ENCODE measurements at regions not wholly inside any gene's neighbourhood (a gene's known extent, or its start where the extent isn't known, plus 50 kb on each side); places are given as distances from the start of the nearest gene placed in this dataset.

GRCh38 chr5:155912291-155912690 is 414.7 kb upstream of the SGCD start:
- TF ChIP-seq, protein P1, sequence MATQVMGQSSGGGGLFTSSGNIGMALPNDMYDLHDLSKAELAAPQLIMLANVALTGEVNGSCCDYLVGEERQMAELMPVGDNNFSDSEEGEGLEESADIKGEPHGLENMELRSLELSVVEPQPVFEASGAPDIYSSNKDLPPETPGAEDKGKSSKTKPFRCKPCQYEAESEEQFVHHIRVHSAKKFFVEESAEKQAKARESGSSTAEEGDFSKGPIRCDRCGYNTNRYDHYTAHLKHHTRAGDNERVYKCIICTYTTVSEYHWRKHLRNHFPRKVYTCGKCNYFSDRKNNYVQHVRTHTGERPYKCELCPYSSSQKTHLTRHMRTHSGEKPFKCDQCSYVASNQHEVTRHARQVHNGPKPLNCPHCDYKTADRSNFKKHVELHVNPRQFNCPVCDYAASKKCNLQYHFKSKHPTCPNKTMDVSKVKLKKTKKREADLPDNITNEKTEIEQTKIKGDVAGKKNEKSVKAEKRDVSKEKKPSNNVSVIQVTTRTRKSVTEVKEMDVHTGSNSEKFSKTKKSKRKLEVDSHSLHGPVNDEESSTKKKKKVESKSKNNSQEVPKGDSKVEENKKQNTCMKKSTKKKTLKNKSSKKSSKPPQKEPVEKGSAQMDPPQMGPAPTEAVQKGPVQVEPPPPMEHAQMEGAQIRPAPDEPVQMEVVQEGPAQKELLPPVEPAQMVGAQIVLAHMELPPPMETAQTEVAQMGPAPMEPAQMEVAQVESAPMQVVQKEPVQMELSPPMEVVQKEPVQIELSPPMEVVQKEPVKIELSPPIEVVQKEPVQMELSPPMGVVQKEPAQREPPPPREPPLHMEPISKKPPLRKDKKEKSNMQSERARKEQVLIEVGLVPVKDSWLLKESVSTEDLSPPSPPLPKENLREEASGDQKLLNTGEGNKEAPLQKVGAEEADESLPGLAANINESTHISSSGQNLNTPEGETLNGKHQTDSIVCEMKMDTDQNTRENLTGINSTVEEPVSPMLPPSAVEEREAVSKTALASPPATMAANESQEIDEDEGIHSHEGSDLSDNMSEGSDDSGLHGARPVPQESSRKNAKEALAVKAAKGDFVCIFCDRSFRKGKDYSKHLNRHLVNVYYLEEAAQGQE (IDR thresholded peaks at IDR 0.05; ENCODE audit: insufficient read depth in 1 of 2, low read depth in 2 of 2, low read length in 2 of 2): no peak
- TF ChIP-seq TAF1 (IDR thresholded peaks at IDR 0.05; ENCODE audit: borderline replicate concordance, insufficient read depth, low read length): no peak
- no peak for TF ChIP-seq POLR2AphosphoS5 (IDR thresholded peaks at IDR 0.05; ENCODE audit: low read depth, low read length)
- TF ChIP-seq FOXP2 (optimal IDR thresholded peaks at IDR 0.05; ENCODE audit: borderline replicate concordance, extremely low read depth, extremely low read length, insufficient read depth): no peak
- TF ChIP-seq SIN3A (IDR thresholded peaks at IDR 0.05; ENCODE audit: borderline replicate concordance, insufficient read depth, low read length): no peak

- TF ChIP-seq, protein P1 (IDR thresholded peaks at IDR 0.05; ENCODE audit: insufficient read depth in 1 of 2, low read depth in 2 of 2, low read length in 2 of 2): no peak
- TF ChIP-seq SIN3A (IDR thresholded peaks at IDR 0.05; ENCODE audit: borderline replicate concordance, insufficient read depth, low read length) (no peak), POLR2AphosphoS5 (IDR thresholded peaks at IDR 0.05; ENCODE audit: low read depth, low read length) (no peak), FOXP2 (optimal IDR thresholded peaks at IDR 0.05; ENCODE audit: borderline replicate concordance, extremely low read depth, extremely low read length, insufficient read depth) (no peak)
Measured at GRCh38 chr5:155914766-155915165, 412.2 kb upstream of the SGCD start.

GRCh38 chr5:155915601-155916000 is 411.4 kb upstream of the SGCD start:
- TF ChIP-seq FOXP2 (optimal IDR thresholded peaks at IDR 0.05; ENCODE audit: borderline replicate concordance, extremely low read depth, extremely low read length, insufficient read depth) (no peak), TAF1 (IDR thresholded peaks at IDR 0.05; ENCODE audit: borderline replicate concordance, insufficient read depth, low read length) (no peak), SIN3A (IDR thresholded peaks at IDR 0.05; ENCODE audit: borderline replicate concordance, insufficient read depth, low read length) (no peak), POLR2AphosphoS5 (IDR thresholded peaks at IDR 0.05; ENCODE audit: low read depth, low read length) (no peak)
- TF ChIP-seq, protein P1 (IDR thresholded peaks at IDR 0.05; ENCODE audit: insufficient read depth in 1 of 2, low read depth in 2 of 2, low read length in 2 of 2): no peak

DNA sequence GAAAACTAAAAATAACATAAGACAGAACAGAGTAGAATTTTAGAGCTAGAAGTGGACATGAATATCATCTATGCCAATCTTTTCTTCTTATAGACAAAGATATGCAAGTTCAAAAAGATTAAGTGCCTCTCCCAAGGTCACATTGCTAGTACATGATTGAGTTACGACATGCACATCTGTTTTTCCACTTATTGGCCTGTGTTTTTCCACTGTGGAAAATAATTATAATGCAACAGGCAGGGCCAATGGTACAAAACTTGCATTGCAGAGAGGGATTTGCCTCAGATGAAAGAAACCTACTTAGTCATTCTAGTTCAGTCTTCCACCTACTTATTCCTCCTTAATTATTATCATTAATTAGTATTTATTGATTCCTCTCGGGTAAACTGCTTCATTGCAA is 407.8 kb upstream of the SGCD start:
- TF ChIP-seq FOXP2 (optimal IDR thresholded peaks at IDR 0.05; ENCODE audit: borderline replicate concordance, extremely low read depth, extremely low read length, insufficient read depth): no peak
- no peak for TF ChIP-seq POLR2AphosphoS5 (IDR thresholded peaks at IDR 0.05; ENCODE audit: low read depth, low read length)
- TF ChIP-seq TAF1 (IDR thresholded peaks at IDR 0.05; ENCODE audit: borderline replicate concordance, insufficient read depth, low read length): no peak
- TF ChIP-seq SIN3A (IDR thresholded peaks at IDR 0.05; ENCODE audit: borderline replicate concordance, insufficient read depth, low read length): no peak
- TF ChIP-seq, protein P1 (IDR thresholded peaks at IDR 0.05; ENCODE audit: insufficient read depth in 1 of 2, low read depth in 2 of 2, low read length in 2 of 2): no peak

GRCh38 chr5:155919725-155920124 is 407.2 kb upstream of the SGCD start:
- TF ChIP-seq, protein P1 (IDR thresholded peaks at IDR 0.05; ENCODE audit: insufficient read depth in 1 of 2, low read depth in 2 of 2, low read length in 2 of 2): no peak
- TF ChIP-seq SIN3A (IDR thresholded peaks at IDR 0.05; ENCODE audit: borderline replicate concordance, insufficient read depth, low read length): no peak
- no peak for TF ChIP-seq POLR2AphosphoS5 (IDR thresholded peaks at IDR 0.05; ENCODE audit: low read depth, low read length)
- TF ChIP-seq TAF1 (IDR thresholded peaks at IDR 0.05; ENCODE audit: borderline replicate concordance, insufficient read depth, low read length): no peak
- TF ChIP-seq FOXP2 (optimal IDR thresholded peaks at IDR 0.05; ENCODE audit: borderline replicate concordance, extremely low read depth, extremely low read length, insufficient read depth): no peak
